ENCODE measurements at regions not wholly inside any gene's neighbourhood (a gene's known extent, or its start where the extent isn't known, plus 50 kb on each side); places are given as distances from the start of the nearest gene placed in this dataset.

GRCh38 chr7:9200626-9201025 lies 767.2 kb downstream of the NXPH1 start:
- H3K27me3 ChIP-seq, result no peaks in the 10 kb centered on the region
- intact Hi-C loops (cut with DNase I; ENCODE audit: low total_unique reads), result no loop called here
- WGBS, 2 donors, result 75 to 76% methylated on average over 4 of the region's 4 CpGs

GRCh38 chr7:9201928-9202327 lies 768.5 kb downstream of the NXPH1 start:
- Histone ChIP-seq H3K9me3 (no peaks in the 10 kb centered on the region), H3K4me1 (no peaks in the 10 kb centered on the region), H3K27me3 (no peaks in the 10 kb centered on the region), H3K4me3 (no peak overlapping the region), H3K36me3 (ENCODE audit: low read depth, missing control alignments) (no peaks in the 10 kb centered on the region), H3K27ac (no peak overlapping the region)
- intact Hi-C loops (cut with DNase I; ENCODE audit: low total_unique reads), result no loop called here
- no peak for DNase-seq
- WGBS, 2 donors, result 43 to 47% methylated on average over 2 of the region's 2 CpGs
- TF ChIP-seq POLR2A (IDR thresholded peaks at IDR 0.05), result no peak
- TF ChIP-seq CTCF (IDR thresholded peaks at IDR 0.05), result no peak

More at GRCh38 chr7:9200626-9201025, 767.2 kb downstream of the NXPH1 start:
- DNase-seq, result no peak
- Histone ChIP-seq H3K36me3 (ENCODE audit: low read depth, missing control alignments) (no peaks in the 10 kb centered on the region), H3K9me3 (no peaks in the 10 kb centered on the region), H3K27ac (no peak overlapping the region), H3K4me3 (no peak overlapping the region), H3K4me1 (no peaks in the 10 kb centered on the region)
- TF ChIP-seq POLR2A (IDR thresholded peaks at IDR 0.05) (no peak), CTCF (IDR thresholded peaks at IDR 0.05) (no peak)

- no peaks in the 10 kb centered on the region for H3K4me1 ChIP-seq
- no peaks in the 10 kb centered on the region for H3K27me3 ChIP-seq
- intact Hi-C loops (cut with DNase I; ENCODE audit: low total_unique reads), result no loop called here
- H3K4me3 ChIP-seq, result no peak overlapping the region
- H3K36me3 ChIP-seq (ENCODE audit: low read depth, missing control alignments), result no peaks in the 10 kb centered on the region
- TF ChIP-seq POLR2A (IDR thresholded peaks at IDR 0.05), result no peak
- TF ChIP-seq CTCF (IDR thresholded peaks at IDR 0.05), result no peak
- DNase-seq, result no peak
- H3K27ac ChIP-seq, result no peak overlapping the region
- H3K9me3 ChIP-seq, result no peaks in the 10 kb centered on the region
- 84 to 95% methylated on average over 1 of the region's 1 CpG for WGBS, 2 donors
Measured at GRCh38 chr7:9204571-9204970, 771.2 kb downstream of the NXPH1 start.

GRCh38 chr7:9210114-9210513 lies 776.7 kb downstream of the NXPH1 start:
- DNase-seq, result no peak
- no peaks in the 10 kb centered on the region for H3K27me3 ChIP-seq
- no peak for TF ChIP-seq CTCF (IDR thresholded peaks at IDR 0.05)
- no peak for TF ChIP-seq POLR2A (IDR thresholded peaks at IDR 0.05)
- H3K27ac ChIP-seq, result no peak overlapping the region
- H3K9me3 ChIP-seq, result no peaks in the 10 kb centered on the region
- H3K4me1 ChIP-seq, result no peaks in the 10 kb centered on the region
- WGBS, 2 donors, result 81 to 83% methylated on average over 3 of the region's 3 CpGs
- no peak overlapping the region for H3K4me3 ChIP-seq
- intact Hi-C loops (cut with DNase I; ENCODE audit: low total_unique reads), result no loop called here
- H3K36me3 ChIP-seq (ENCODE audit: low read depth, missing control alignments), result no peaks in the 10 kb centered on the region

- Histone ChIP-seq H3K9me3 (no peaks in the 10 kb centered on the region), H3K27me3 (no peaks in the 10 kb centered on the region), H3K4me3 (no peak overlapping the region), H3K36me3 (ENCODE audit: low read depth, missing control alignments) (no peaks in the 10 kb centered on the region), H3K4me1 (no peaks in the 10 kb centered on the region), H3K27ac (no peak overlapping the region)
- intact Hi-C loops (cut with DNase I; ENCODE audit: low total_unique reads), result no loop called here
- DNase-seq, result no peak
- TF ChIP-seq CTCF (IDR thresholded peaks at IDR 0.05) (no peak), POLR2A (IDR thresholded peaks at IDR 0.05) (no peak)
- WGBS, 2 donors, result 83 to 90% methylated on average over 1 of the region's 1 CpG
Measured at GRCh38 chr7:9217204-9217603, 783.8 kb downstream of the NXPH1 start.

All from testis (tissue), 2 donors.